Skeletal muscle satellite cell (primary cell): ENCODE measurements at regions not wholly inside any gene's neighbourhood (a gene's known extent, or its start where the extent isn't known, plus 50 kb on each side); places are given as distances from the start of the nearest gene placed in this dataset.

Source experiments
- H3K27me3 ChIP-seq: 2 replicates; pipeline ENCODE4 v1.7.0; 2013; ENCODE audit warnings: low read length; ENCODE audit not compliant: control insufficient read depth, insufficient read depth
- H3K36me3 ChIP-seq: 2 replicates; pipeline ENCODE4 v1.7.0; 2013; ENCODE audit warnings: mild to moderate bottlenecking, control low read depth, low read length; ENCODE audit not compliant: insufficient read depth
- H3K4me1 ChIP-seq: 2 replicates; pipeline ENCODE4 v1.7.0; 2013; ENCODE audit warnings: low read length; ENCODE audit not compliant: control insufficient read depth, insufficient read depth
- H3K4me2 ChIP-seq: 2 replicates; pipeline ENCODE4 v1.7.0; 2013; ENCODE audit warnings: mild to moderate bottlenecking, low read length
- H3K4me3 ChIP-seq: 2 replicates; pipeline ENCODE4 v1.7.0; 2013; ENCODE audit warnings: low read length
- H3K9ac ChIP-seq: 2 replicates; pipeline ENCODE4 v1.7.0; 2013; ENCODE audit warnings: mild to moderate bottlenecking, low read depth, low read length, moderate library complexity
- H3K9me3 ChIP-seq: replicated peaks from 2 replicates; pipeline ENCODE4 v1.7.0; 2013; ENCODE audit warnings: mild to moderate bottlenecking, control low read depth, low read length

DNA sequence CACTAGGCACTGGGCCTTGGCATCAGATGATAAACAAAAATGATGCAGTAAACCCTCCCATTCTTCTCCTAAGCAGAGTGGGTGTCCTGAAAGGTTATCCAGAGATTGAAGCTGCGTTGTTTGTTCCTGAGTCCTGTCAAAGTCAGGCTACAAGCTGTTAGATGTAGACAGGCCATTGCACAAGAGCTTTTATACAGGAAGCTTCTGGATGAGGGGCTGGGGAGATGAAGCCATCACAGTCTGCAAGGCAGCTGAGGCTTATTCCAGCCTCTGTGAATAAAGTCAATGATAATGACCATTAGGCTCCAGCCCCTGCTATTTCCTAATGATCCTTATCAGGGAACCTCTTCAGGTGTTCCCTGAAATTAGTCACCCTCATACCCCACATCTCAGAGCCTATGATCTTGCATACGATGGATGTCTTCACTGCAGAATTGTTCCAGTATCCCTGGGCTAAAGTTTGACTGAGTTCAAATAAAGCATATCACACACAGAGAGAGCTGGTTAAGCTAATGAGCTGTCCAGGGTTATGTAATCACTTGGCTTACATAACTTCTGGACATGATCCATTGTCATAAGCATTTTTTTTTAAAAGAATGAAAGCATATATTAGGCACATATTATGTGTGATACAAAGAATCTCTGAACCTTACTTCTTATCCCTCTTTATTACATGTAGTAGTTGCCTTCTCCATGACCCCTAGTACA lies 337.1 kb upstream of the OR4E1 start:
- no peak overlapping the region for H3K4me3 ChIP-seq
- no peak overlapping the region for H3K4me2 ChIP-seq
- no peaks in the 10 kb centered on the region for H3K27me3 ChIP-seq
- H3K36me3 ChIP-seq = no peaks in the 10 kb centered on the region
- H3K9ac ChIP-seq = no peak overlapping the region
- H3K9me3 ChIP-seq = no peaks in the 10 kb centered on the region
- no peaks in the 10 kb centered on the region for H3K4me1 ChIP-seq

GRCh38 chr14:22008766-22009165 lies 335.1 kb upstream of the OR4E1 start:
- Histone ChIP-seq H3K4me3 (no peak overlapping the region), H3K27me3 (no peaks in the 10 kb centered on the region), H3K9ac (no peak overlapping the region), H3K36me3 (no peaks in the 10 kb centered on the region), H3K4me1 (no peaks in the 10 kb centered on the region), H3K9me3 (no peaks in the 10 kb centered on the region), H3K4me2 (no peak overlapping the region)

DNA sequence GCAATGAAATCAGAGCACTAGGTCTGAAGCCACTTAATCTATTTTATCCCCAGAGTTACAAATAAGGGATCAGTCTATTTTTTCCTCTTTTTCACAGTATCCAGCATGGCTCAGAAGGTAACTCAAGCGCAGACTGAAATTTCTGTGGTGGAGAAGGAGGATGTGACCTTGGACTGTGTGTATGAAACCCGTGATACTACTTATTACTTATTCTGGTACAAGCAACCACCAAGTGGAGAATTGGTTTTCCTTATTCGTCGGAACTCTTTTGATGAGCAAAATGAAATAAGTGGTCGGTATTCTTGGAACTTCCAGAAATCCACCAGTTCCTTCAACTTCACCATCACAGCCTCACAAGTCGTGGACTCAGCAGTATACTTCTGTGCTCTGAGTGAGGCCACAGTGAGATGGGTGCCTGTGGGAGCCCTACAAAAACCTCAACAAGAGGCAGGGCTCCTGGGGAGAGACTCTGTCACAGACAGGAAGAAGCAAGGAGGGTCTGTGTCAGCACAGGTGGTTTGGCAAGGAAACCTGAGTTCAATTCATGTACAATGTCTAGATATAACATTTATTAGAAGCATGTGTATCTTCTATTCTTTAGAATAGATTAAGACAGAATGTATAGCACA lies 334.3 kb upstream of the OR4E1 start:
- Histone ChIP-seq H3K9ac (no peak overlapping the region), H3K4me3 (no peak overlapping the region), H3K4me1 (no peaks in the 10 kb centered on the region), H3K36me3 (no peaks in the 10 kb centered on the region), H3K9me3 (no peaks in the 10 kb centered on the region), H3K27me3 (no peaks in the 10 kb centered on the region), H3K4me2 (no peak overlapping the region)

- Histone ChIP-seq H3K36me3 (no peaks in the 10 kb centered on the region), H3K4me2 (no peak overlapping the region), H3K9me3 (no peaks in the 10 kb centered on the region), H3K9ac (no peak overlapping the region), H3K27me3 (no peaks in the 10 kb centered on the region), H3K4me3 (no peak overlapping the region), H3K4me1 (no peaks in the 10 kb centered on the region)
These were observed 333.7 kb upstream of the OR4E1 start for GRCh38 chr14:22007363-22007762.

- Histone ChIP-seq H3K4me1 (no peaks in the 10 kb centered on the region), H3K9me3 (no peaks in the 10 kb centered on the region), H3K4me3 (no peak overlapping the region), H3K9ac (no peak overlapping the region), H3K36me3 (no peaks in the 10 kb centered on the region), H3K4me2 (no peak overlapping the region), H3K27me3 (no peaks in the 10 kb centered on the region)
These were observed 329.8 kb upstream of the OR4E1 start for GRCh38 chr14:22003461-22003860.

- Histone ChIP-seq H3K9me3 (no peaks in the 10 kb centered on the region), H3K4me1 (no peaks in the 10 kb centered on the region), H3K4me3 (no peak overlapping the region), H3K27me3 (no peaks in the 10 kb centered on the region), H3K36me3 (no peaks in the 10 kb centered on the region), H3K4me2 (no peak overlapping the region), H3K9ac (no peak overlapping the region)
These were observed 329.3 kb upstream of the OR4E1 start for GRCh38 chr14:22002860-22003284.

- Histone ChIP-seq H3K9ac (no peak overlapping the region), H3K27me3 (no peaks in the 10 kb centered on the region), H3K4me1 (no peaks in the 10 kb centered on the region), H3K36me3 (no peaks in the 10 kb centered on the region), H3K4me2 (no peak overlapping the region), H3K4me3 (no peak overlapping the region), H3K9me3 (no peaks in the 10 kb centered on the region)
These were observed 325.8 kb upstream of the OR4E1 start for GRCh38 chr14:21999402-21999801.

DNA sequence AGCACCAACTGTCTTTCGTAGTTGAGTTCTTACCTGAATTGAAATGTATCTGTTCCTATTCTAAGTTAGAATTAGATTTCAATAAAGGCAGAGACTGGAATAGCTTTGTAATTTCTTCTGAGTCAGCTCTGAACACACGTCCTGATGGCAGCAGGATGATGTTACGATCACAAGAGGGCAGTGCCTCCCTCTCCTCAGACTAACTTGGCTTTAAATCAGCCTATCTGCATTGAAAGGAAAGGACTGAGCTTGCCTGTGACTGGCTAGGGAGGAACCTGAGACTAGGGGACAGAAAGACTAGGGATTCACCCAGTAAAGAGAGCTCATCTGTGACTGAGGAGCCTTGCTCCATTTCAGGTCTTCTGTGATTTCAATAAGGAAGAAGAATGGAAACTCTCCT lies 323.7 kb upstream of the OR4E1 start:
- Histone ChIP-seq H3K4me1 (no peaks in the 10 kb centered on the region), H3K27me3 (no peaks in the 10 kb centered on the region), H3K36me3 (no peaks in the 10 kb centered on the region), H3K4me2 (no peak overlapping the region), H3K4me3 (no peak overlapping the region), H3K9me3 (no peaks in the 10 kb centered on the region), H3K9ac (no peak overlapping the region)

GRCh38 chr14:21995332-21995731 lies 321.7 kb upstream of the OR4E1 start:
- no peak overlapping the region for H3K9ac ChIP-seq
- no peaks in the 10 kb centered on the region for H3K36me3 ChIP-seq
- no peaks in the 10 kb centered on the region for H3K9me3 ChIP-seq
- no peak overlapping the region for H3K4me2 ChIP-seq
- no peaks in the 10 kb centered on the region for H3K4me1 ChIP-seq
- no peak overlapping the region for H3K4me3 ChIP-seq
- no peaks in the 10 kb centered on the region for H3K27me3 ChIP-seq

- Histone ChIP-seq H3K4me1 (no peaks in the 10 kb centered on the region), H3K4me3 (no peak overlapping the region), H3K9ac (no peak overlapping the region), H3K36me3 (no peaks in the 10 kb centered on the region), H3K4me2 (no peak overlapping the region), H3K9me3 (no peaks in the 10 kb centered on the region), H3K27me3 (no peaks in the 10 kb centered on the region)
These were observed 320.2 kb upstream of the OR4E1 start for GRCh38 chr14:21993837-21994236.

- H3K9me3 ChIP-seq = no peaks in the 10 kb centered on the region
These were observed 319.5 kb upstream of the OR4E1 start for GRCh38 chr14:21993070-21993469.

DNA sequence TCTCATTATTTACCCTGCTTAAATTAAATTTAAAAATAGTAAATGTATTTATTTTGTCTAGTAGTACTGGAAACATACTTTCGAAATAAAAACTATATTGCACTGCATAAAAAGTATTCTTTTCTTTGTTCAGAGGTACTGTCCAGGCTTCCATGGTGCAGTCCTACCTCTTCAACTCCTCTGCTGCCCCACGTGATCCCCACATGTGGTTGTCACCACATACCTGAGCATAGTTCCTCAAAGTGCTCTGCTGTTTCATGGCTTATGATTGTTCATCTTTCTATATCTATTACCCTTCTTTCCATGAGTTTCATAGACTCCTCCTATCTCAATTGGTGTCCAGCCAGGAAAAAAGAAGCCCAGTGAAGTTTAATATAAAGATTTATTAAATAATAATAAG lies 317.5 kb upstream of the OR4E1 start:
- no peak overlapping the region for H3K4me2 ChIP-seq
- no peaks in the 10 kb centered on the region for H3K27me3 ChIP-seq
- H3K36me3 ChIP-seq = no peaks in the 10 kb centered on the region
- no peaks in the 10 kb centered on the region for H3K4me1 ChIP-seq
- no peak overlapping the region for H3K4me3 ChIP-seq
- H3K9me3 ChIP-seq = no peaks in the 10 kb centered on the region
- H3K9ac ChIP-seq = no peak overlapping the region

More at GRCh38 chr14:21993070-21993469, 319.5 kb upstream of the OR4E1 start:
- no peaks in the 10 kb centered on the region for H3K36me3 ChIP-seq
- no peak overlapping the region for H3K4me3 ChIP-seq
- no peak overlapping the region for H3K4me2 ChIP-seq
- H3K27me3 ChIP-seq = no peaks in the 10 kb centered on the region
- no peak overlapping the region for H3K9ac ChIP-seq
- no peaks in the 10 kb centered on the region for H3K4me1 ChIP-seq
